Spinal cord (tissue), 9 donors: ENCODE measurements at regions not wholly inside any gene's neighbourhood (a gene's known extent, or its start where the extent isn't known, plus 50 kb on each side); places are given as distances from the start of the nearest gene placed in this dataset.

Source experiments
- DNase-seq, 6 donors: peaks; one replicate each; pipeline versions ENCODE4 v3.0.0 to v3.0.0-alpha.2; 2013 to 2015; ENCODE audit warnings: low spot score in 6 of 6, low read depth in 4 of 6
- H3K27ac ChIP-seq: one replicate; pipeline ENCODE4 v1.5.1; 2013; ENCODE audit warnings: low read depth, low read length, control low read depth
- H3K27me3 ChIP-seq: one replicate; pipeline ENCODE4 v1.6.1; 2013; ENCODE audit warnings: low read length; ENCODE audit not compliant: control insufficient read depth, insufficient read depth
- H3K36me3 ChIP-seq: one replicate; pipeline ENCODE4 v1.6.1; 2013; ENCODE audit warnings: low read length; ENCODE audit not compliant: control insufficient read depth, insufficient read depth
- H3K4me1 ChIP-seq: one replicate; pipeline ENCODE4 v1.6.1; 2013; ENCODE audit warnings: low read length; ENCODE audit not compliant: control insufficient read depth, insufficient read depth
- H3K4me3 ChIP-seq: one replicate; pipeline ENCODE4 v1.5.1; 2013; ENCODE audit warnings: low read depth, low read length, control low read depth
- H3K9me3 ChIP-seq: one replicate; pipeline ENCODE4 v1.6.1; 2013; ENCODE audit warnings: low read length; ENCODE audit not compliant: control insufficient read depth, insufficient read depth
- WGBS: methylation state at CpG from one replicate; pipeline ENCODE4 v1.1.5; 2013; ENCODE audit warnings: missing lambda C conversion rate; ENCODE audit not compliant: insufficient coverage; 5-methylcytosine and 5-hydroxymethylcytosine counted together
- donor health status: healthy.

DNA sequence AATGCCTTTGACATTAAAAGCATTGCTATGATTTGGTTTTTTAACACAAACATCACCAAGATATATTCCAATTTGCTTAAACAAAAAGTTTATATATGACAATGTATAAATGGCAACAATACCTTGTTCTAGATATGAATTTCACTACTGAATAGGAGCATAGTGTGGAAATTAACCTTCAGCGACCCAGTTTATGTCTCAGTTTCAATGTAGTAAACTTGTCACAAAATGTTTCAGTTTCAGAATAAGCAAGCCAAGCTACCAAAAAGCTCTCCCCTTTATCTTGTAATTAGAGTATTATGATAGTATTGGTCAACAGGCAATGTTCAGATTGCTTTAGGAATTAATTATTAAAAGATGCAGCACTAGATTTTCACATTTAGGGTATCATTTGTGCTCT is 99.6 kb upstream of the PCDH15 start:
- H3K27me3 ChIP-seq, result no peaks in the 10 kb centered on the region
- no peaks in the 10 kb centered on the region for H3K9me3 ChIP-seq
- H3K27ac ChIP-seq, result no peak overlapping the region
- H3K4me1 ChIP-seq, result no peaks in the 10 kb centered on the region
- DNase-seq, result no peak
- H3K4me3 ChIP-seq, result no peak overlapping the region
- H3K36me3 ChIP-seq, result no peaks in the 10 kb centered on the region
- no CpG with 5 or more reads among the region's 1 CpG for WGBS

DNA sequence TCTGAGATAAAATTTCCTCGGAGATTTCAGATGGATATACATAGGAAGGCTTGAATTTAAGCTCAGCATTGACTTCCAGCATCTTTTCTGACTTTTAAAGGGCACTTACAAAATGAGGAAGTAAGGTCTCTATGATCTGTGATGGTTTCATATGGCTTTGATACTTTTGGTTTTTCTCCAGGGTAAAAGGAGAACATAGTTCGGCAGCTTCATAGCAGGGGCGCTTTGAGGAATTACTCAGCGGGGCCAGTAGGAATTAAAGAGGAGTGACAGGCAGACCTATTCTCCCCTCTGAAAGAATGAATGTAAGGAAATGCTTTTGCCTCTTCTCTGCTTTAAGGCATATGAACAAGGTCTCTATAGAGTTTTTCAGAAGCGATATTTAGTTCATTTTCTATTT is 80.0 kb upstream of the PCDH15 start:
- WGBS, result 37% methylated on average over 3 of the region's 5 CpGs
- no peak overlapping the region for H3K4me3 ChIP-seq
- peak in 1 of 6 donors; percentile 5 for DNase-seq
- H3K27me3 ChIP-seq, result no peaks in the 10 kb centered on the region
- H3K27ac ChIP-seq, result no peak overlapping the region
- H3K9me3 ChIP-seq, result no peaks in the 10 kb centered on the region
- no peaks in the 10 kb centered on the region for H3K4me1 ChIP-seq
- H3K36me3 ChIP-seq, result no peaks in the 10 kb centered on the region

GRCh38 chr10:54869022-54869421 is 68.0 kb upstream of the PCDH15 start:
- Histone ChIP-seq H3K36me3 (no peaks in the 10 kb centered on the region), H3K9me3 (no peaks in the 10 kb centered on the region)
- no peak for DNase-seq

GRCh38 chr10:54866666-54867065 is 65.6 kb upstream of the PCDH15 start:
- no peak for DNase-seq
- no peak overlapping the region for H3K27ac ChIP-seq
- H3K36me3 ChIP-seq, result no peaks in the 10 kb centered on the region
- H3K9me3 ChIP-seq, result no peaks in the 10 kb centered on the region
- H3K27me3 ChIP-seq, result no peaks in the 10 kb centered on the region
- no peak overlapping the region for H3K4me3 ChIP-seq
- no peaks in the 10 kb centered on the region for H3K4me1 ChIP-seq

More at GRCh38 chr10:54869022-54869421, 68.0 kb upstream of the PCDH15 start:
- Histone ChIP-seq H3K4me3 (no peak overlapping the region), H3K27ac (no peak overlapping the region), H3K4me1 (no peaks in the 10 kb centered on the region), H3K27me3 (no peaks in the 10 kb centered on the region)

- no peaks in the 10 kb centered on the region for H3K9me3 ChIP-seq
- H3K4me1 ChIP-seq, result no peaks in the 10 kb centered on the region
- 87% methylated on average over 3 of the region's 3 CpGs for WGBS
- H3K27me3 ChIP-seq, result no peaks in the 10 kb centered on the region
- no peak overlapping the region for H3K4me3 ChIP-seq
- no peaks in the 10 kb centered on the region for H3K36me3 ChIP-seq
- H3K27ac ChIP-seq, result no peak overlapping the region
- DNase-seq, result no peak
Measured at GRCh38 chr10:54854843-54855242, 53.8 kb upstream of the PCDH15 start.

- no peaks in the 10 kb centered on the region for H3K27me3 ChIP-seq
- H3K36me3 ChIP-seq, result no peaks in the 10 kb centered on the region
- H3K4me1 ChIP-seq, result no peaks in the 10 kb centered on the region
- no peaks in the 10 kb centered on the region for H3K9me3 ChIP-seq
- no peak overlapping the region for H3K27ac ChIP-seq
- no peak overlapping the region for H3K4me3 ChIP-seq
- no peak for DNase-seq
- WGBS, result 74% methylated on average over 3 of the region's 3 CpGs
Measured at GRCh38 chr10:54854389-54854788, 53.4 kb upstream of the PCDH15 start.

DNA sequence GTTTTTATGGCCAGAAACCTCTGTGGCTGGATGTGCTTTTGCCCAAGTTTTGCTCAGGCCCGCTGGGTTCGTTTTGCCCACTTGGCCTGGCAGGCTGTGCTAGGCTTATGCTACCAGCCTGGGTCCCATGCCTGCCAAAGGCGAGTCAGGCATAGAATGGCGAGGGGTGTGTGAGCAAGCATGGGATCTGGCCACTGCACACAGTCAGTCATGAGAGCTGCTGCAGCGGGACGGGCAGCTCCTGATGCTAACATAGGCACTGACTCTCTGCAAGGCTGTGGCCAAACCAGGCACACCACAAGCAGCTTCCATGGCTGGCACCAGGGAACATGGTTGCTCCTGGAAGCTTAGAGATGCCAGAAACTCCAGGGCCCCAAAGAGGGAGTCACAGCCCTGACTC is 52.9 kb upstream of the PCDH15 start:
- Histone ChIP-seq H3K9me3 (no peaks in the 10 kb centered on the region), H3K36me3 (no peaks in the 10 kb centered on the region), H3K27me3 (no peaks in the 10 kb centered on the region), H3K27ac (no peak overlapping the region), H3K4me1 (no peaks in the 10 kb centered on the region), H3K4me3 (no peak overlapping the region)
- 91% methylated on average over 6 of the region's 6 CpGs for WGBS
- DNase-seq, result no peak
